ENCODE measurements at regions not wholly inside any gene's neighbourhood (a gene's known extent, or its start where the extent isn't known, plus 50 kb on each side); places are given as distances from the start of the nearest gene placed in this dataset.

- Histone ChIP-seq H4K20me1 (replicated peaks in 1 of 2; ENCODE audit: control insufficient read depth in 1 of 2, insufficient read depth in 2 of 2, low read length in 2 of 2) (no peaks in the 10 kb centered on the region), H3K4ac (replicated peaks; ENCODE audit: insufficient read length, low read depth, low read length) (no peak overlapping the region), H4K91ac (replicated peaks; ENCODE audit: insufficient read length, low read length) (no peak overlapping the region), H3K36me3 (ENCODE audit: control insufficient read depth in 2 of 4, insufficient read depth in 4 of 4, low read length in 3 of 4) (no peaks in the 10 kb centered on the region), H3K4me1 (replicated peaks in 1 of 4; ENCODE audit: control insufficient read depth in 3 of 4, insufficient read depth in 4 of 4, low read length in 3 of 4) (no peaks in the 10 kb centered on the region), H3K27ac (ENCODE audit: low read depth, low read length) (no peak overlapping the region), H3K23me2 (ENCODE audit: low read depth, low read length) (no peaks in the 10 kb centered on the region), H3K79me1 (ENCODE audit: low read depth, low read length) (no peaks in the 10 kb centered on the region), H3K56ac (replicated peaks; ENCODE audit: insufficient read length, low read depth, low read length) (no peak overlapping the region), H2AFZ (ENCODE audit: low read length) (no peak overlapping the region), H3K14ac (ENCODE audit: insufficient read length) (no peak overlapping the region), H3K27me3 (replicated peaks in 1 of 4; ENCODE audit: control insufficient read depth in 3 of 4, extremely low read depth in 1 of 4, insufficient read depth in 3 of 4, low read length in 3 of 4) (no peaks in the 10 kb centered on the region), H4K8ac (ENCODE audit: extremely low read depth, insufficient read depth, low read length) (no peak overlapping the region), H3K23ac (ENCODE audit: insufficient read length) (no peak overlapping the region), H2BK12ac (ENCODE audit: low read depth, low read length) (no peak overlapping the region), H2AK5ac (ENCODE audit: low read depth, low read length) (no peak overlapping the region), H2BK20ac (ENCODE audit: low read length) (no peak overlapping the region), H2BK5ac (ENCODE audit: low read depth, low read length) (no peak overlapping the region), H3K4me3 (ENCODE audit: extremely low read depth in 1 of 4, insufficient read depth in 2 of 4, low read depth in 3 of 4, low read length in 4 of 4) (no peak overlapping the region), H3K79me2 (ENCODE audit: control insufficient read depth in 1 of 2, insufficient read depth in 2 of 2, low read length in 2 of 2) (no peaks in the 10 kb centered on the region), H2BK15ac (ENCODE audit: low read length) (no peak overlapping the region), H2BK120ac (replicated peaks; ENCODE audit: low read depth, low read length) (no peak overlapping the region), H3K9me3 (ENCODE audit: insufficient read depth in 2 of 2, low read depth in 1 of 2, low read length in 1 of 2) (no peaks in the 10 kb centered on the region), H4K5ac (ENCODE audit: insufficient read length, low read depth, low read length) (no peak overlapping the region), H3K9ac (replicated peaks in 1 of 4; ENCODE audit: extremely low read depth in 1 of 4, low read depth in 3 of 4, low read length in 3 of 4) (no peak overlapping the region), H3K4me2 (ENCODE audit: insufficient read depth in 1 of 2, low read depth in 2 of 2, low read length in 2 of 2) (no peak overlapping the region), H3K18ac (ENCODE audit: extremely low read depth, low read length) (no peak overlapping the region)
- FAIRE-seq = no peak
- ChIA-PET POLR2A (ENCODE audit: partially characterized antibody) (no interaction called here), CTCF (ENCODE audit: partially characterized antibody) (interaction anchor here (0.7 to 1.4 kb wide), 5 partner anchors 8 to 256 kb away, joined by 3 to 5 read pairs (median 4); no protein-coding TSS in a partner anchor)
- TF ChIP-seq POLR2A (IDR thresholded peaks at IDR 0.05; ENCODE audit: control extremely low read depth in 1 of 2, low read depth in 2 of 2, low read length in 2 of 2) (no peak), TEAD4 (IDR thresholded peaks at IDR 0.05; ENCODE audit: low read depth, low read length) (no peak), RNF2 (IDR thresholded peaks at IDR 0.05; ENCODE audit: borderline replicate concordance, low read depth, low read length, missing control alignments, poor library complexity, severe bottlenecking) (no peak), CREB1 (IDR thresholded peaks at IDR 0.05) (no peak), RXRA (IDR thresholded peaks at IDR 0.05; ENCODE audit: insufficient read depth, low read depth, low read length) (no peak), KDM1A (IDR thresholded peaks at IDR 0.05; ENCODE audit: borderline replicate concordance, low read length) (no peak), TAF7 (optimal IDR thresholded peaks at IDR 0.05; ENCODE audit: borderline replicate concordance, low read depth, low read length) (no peak), SP4 (IDR thresholded peaks at IDR 0.05; ENCODE audit: low read length) (no peak), RFX5 (IDR thresholded peaks at IDR 0.05; ENCODE audit: borderline replicate concordance, low read depth, low read length) (no peak), YY1 (IDR thresholded peaks at IDR 0.05; ENCODE audit: low read depth, low read length) (no peak), SUZ12 (IDR thresholded peaks at IDR 0.05; ENCODE audit: low read length) (no peak), HDAC2 (IDR thresholded peaks at IDR 0.05; ENCODE audit: borderline replicate concordance in 1 of 2, low read depth in 2 of 2, low read length in 2 of 2) (no peak), PHF8 (conservative IDR thresholded peaks at IDR 0.05; ENCODE audit: low read depth, low read length) (no peak), TCF12 (IDR thresholded peaks at IDR 0.05; ENCODE audit: low read depth, low read length) (no peak), HDAC6 (IDR thresholded peaks at IDR 0.05; ENCODE audit: low read depth, low read length) (no peak)
- no peak for DNase-seq (ENCODE audit: low read depth in 1 of 2, low spot score in 2 of 2)
Observed at GRCh38 chr16:16923479-16923878, 544.5 kb downstream of the NPIPA7 start.

Data from H1 (cell line).